ENCODE measurements at regions not wholly inside any gene's neighbourhood (a gene's known extent, or its start where the extent isn't known, plus 50 kb on each side); places are given as distances from the start of the nearest gene placed in this dataset.

DNA sequence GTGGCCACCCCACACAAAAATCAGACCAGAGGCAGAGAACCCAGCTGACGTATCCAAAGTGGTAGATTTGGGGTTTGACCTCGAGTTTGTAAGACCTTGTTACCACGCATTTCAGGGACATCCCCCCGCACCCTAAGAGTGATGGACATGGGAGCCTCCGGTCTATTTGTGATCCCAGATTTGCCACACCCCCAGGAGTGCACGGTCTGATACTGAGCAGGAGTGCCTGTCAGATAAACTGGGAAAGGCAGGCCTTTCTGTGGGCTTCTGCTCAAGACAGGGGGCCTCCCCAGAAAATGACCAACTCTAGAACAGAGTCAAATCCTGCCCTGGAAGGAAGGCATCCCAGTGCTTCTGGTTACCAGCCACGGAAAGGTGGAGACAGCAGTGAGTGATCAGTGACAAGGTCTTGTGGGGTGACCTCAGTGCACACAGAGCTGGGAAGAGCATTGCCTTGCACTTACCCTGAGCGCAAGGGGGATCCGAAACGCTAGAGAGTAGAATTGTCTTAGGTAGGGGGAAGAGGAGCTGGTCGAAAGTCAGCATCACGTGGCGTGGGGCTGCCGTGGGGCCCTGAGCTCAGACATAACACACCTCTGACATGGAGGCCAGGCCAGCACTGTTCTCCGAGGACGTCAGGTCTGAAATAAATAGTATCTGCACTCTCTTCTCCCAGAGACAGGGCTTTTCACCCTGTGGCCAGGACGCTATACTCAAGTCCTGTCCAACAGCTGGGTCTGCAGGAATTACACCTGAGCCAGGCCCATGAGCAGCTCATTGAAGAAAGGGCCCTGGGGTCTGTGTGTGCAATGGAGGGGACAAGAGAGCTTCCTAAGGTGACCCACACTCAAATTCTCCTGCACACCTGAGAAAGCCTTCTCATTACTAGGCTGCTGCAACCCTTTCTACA is 242.4 kb upstream of the SALL3 start:
- Histone ChIP-seq H3K4me2 (ENCODE audit: insufficient read depth, low read length, poor library complexity, severe bottlenecking) (no peak overlapping the region), H3K79me1 (ENCODE audit: low read depth, low read length) (no peaks in the 10 kb centered on the region), H3K4ac (ENCODE audit: low read length) (no peak overlapping the region), H3K4me3 (ENCODE audit: low read length in 2 of 2) (no peak overlapping the region), H3K27me3 (ENCODE audit: control insufficient read depth in 3 of 3, insufficient read depth in 3 of 3, low read depth in 1 of 3, low read length in 3 of 3) (no peaks in the 10 kb centered on the region), H3K23ac (ENCODE audit: low read depth, low read length, poor library complexity) (no peak overlapping the region), H2BK15ac (ENCODE audit: low read length) (no peak overlapping the region), H3K9ac (ENCODE audit: low read depth, low read length, poor library complexity) (no peak overlapping the region), H4K8ac (ENCODE audit: low read depth, low read length) (no peak overlapping the region), H3K18ac (ENCODE audit: low read length) (peak overlapping the region; percentile 27), H4K91ac (ENCODE audit: low read depth, low read length, poor library complexity) (no peak overlapping the region), H3K4me1 (ENCODE audit: control insufficient read depth in 2 of 2, insufficient read depth in 1 of 2, low read depth in 1 of 2, low read length in 2 of 2) (peaks cover 0 to 2% of the 10 kb centered on the region in 2 donors), H3K14ac (ENCODE audit: low read length) (no peak overlapping the region), H2BK120ac (ENCODE audit: low read depth, low read length) (no peak overlapping the region), H2AK5ac (ENCODE audit: low read depth, low read length) (no peak overlapping the region), H2BK5ac (ENCODE audit: low read length) (no peak overlapping the region), H3K36me3 (replicated peaks in 1 of 2; ENCODE audit: control insufficient read depth in 2 of 2, insufficient read depth in 2 of 2, low read length in 2 of 2) (no peaks in the 10 kb centered on the region), H3K9me3 (replicated peaks in 1 of 2; ENCODE audit: control insufficient read depth in 2 of 2, insufficient read depth in 1 of 2, low read depth in 1 of 2, low read length in 2 of 2) (peaks cover 0 to 3% of the 10 kb centered on the region in 2 donors), H3K27ac (replicated peaks; ENCODE audit: low read length) (no peak overlapping the region), H2BK12ac (ENCODE audit: low read length) (no peak overlapping the region), H2AFZ (ENCODE audit: low read length) (no peak overlapping the region)
- DNase-seq (ENCODE audit: low spot score): no peak
- no CpG with 5 or more reads among the region's 17 CpGs for WGBS, 2 donors (ENCODE audit: extremely low coverage in 2 of 2, insufficient read length in 2 of 2, insufficient replicate concordance in 1 of 2)

DNA sequence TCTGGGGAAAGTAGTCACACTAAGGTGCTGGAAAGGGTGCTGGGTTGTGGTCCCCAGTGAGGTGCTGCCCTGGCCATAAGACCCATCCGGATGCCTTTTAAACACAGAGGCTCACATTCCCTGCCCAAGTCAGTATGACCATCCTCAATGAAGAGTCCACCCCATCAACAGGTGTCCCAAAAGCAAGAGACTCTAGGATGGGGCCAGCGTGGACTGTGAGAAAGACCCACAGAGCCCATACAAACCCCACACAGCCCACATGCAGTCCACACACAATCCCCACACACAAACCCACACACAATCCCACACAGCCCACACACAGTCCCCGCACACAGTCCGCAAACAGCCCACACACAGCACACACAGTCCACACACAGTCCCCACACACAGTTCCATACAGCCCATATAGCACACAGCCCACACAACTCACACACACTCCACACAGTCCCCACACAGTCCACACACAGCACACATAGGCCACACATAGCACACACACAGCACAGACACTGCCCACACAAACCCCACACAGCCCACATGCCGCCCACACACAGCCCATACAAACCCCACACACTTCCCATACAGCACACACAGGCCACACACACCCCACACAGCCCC is 241.4 kb upstream of the SALL3 start:
- H3K79me1 ChIP-seq (ENCODE audit: low read depth, low read length): no peaks in the 10 kb centered on the region
- no peak overlapping the region for H2AK5ac ChIP-seq (ENCODE audit: low read depth, low read length)
- H3K9me3 ChIP-seq (replicated peaks in 1 of 2; ENCODE audit: control insufficient read depth in 2 of 2, insufficient read depth in 1 of 2, low read depth in 1 of 2, low read length in 2 of 2): peaks cover 0 to 3% of the 10 kb centered on the region in 2 donors
- H2BK15ac ChIP-seq (ENCODE audit: low read length): peak overlapping the region; percentile 35
- H3K36me3 ChIP-seq (replicated peaks in 1 of 2; ENCODE audit: control insufficient read depth in 2 of 2, insufficient read depth in 2 of 2, low read length in 2 of 2): no peaks in the 10 kb centered on the region
- peak overlapping the region; percentile 98 for H4K8ac ChIP-seq (ENCODE audit: low read depth, low read length)
- no peak overlapping the region for H2AFZ ChIP-seq (ENCODE audit: low read length)
- DNase-seq (ENCODE audit: low spot score): no peak
- H3K4ac ChIP-seq (ENCODE audit: low read length): no peak overlapping the region
- H3K23ac ChIP-seq (ENCODE audit: low read depth, low read length, poor library complexity): peak overlapping the region; percentile 89
- no peak overlapping the region for H2BK120ac ChIP-seq (ENCODE audit: low read depth, low read length)
- WGBS, 2 donors (ENCODE audit: extremely low coverage in 2 of 2, insufficient read length in 2 of 2, insufficient replicate concordance in 1 of 2): no CpG with 5 or more reads among the region's 5 CpGs
- H3K18ac ChIP-seq (ENCODE audit: low read length): peak overlapping the region; percentile 41
- no peak overlapping the region for H3K14ac ChIP-seq (ENCODE audit: low read length)
- H2BK12ac ChIP-seq (ENCODE audit: low read length): no peak overlapping the region
- H3K4me3 ChIP-seq (ENCODE audit: low read length in 2 of 2): peak overlapping the region in 1 of 2 donors; percentile 69
- H3K4me2 ChIP-seq (ENCODE audit: insufficient read depth, low read length, poor library complexity, severe bottlenecking): no peak overlapping the region
- H3K27ac ChIP-seq (replicated peaks; ENCODE audit: low read length): no peak overlapping the region
- peak overlapping the region; percentile 36 for H3K9ac ChIP-seq (ENCODE audit: low read depth, low read length, poor library complexity)
- H2BK5ac ChIP-seq (ENCODE audit: low read length): no peak overlapping the region
- H4K91ac ChIP-seq (ENCODE audit: low read depth, low read length, poor library complexity): peak overlapping the region; percentile 77
- no peaks in the 10 kb centered on the region for H3K27me3 ChIP-seq (ENCODE audit: control insufficient read depth in 3 of 3, insufficient read depth in 3 of 3, low read depth in 1 of 3, low read length in 3 of 3)
- H3K4me1 ChIP-seq (ENCODE audit: control insufficient read depth in 2 of 2, insufficient read depth in 1 of 2, low read depth in 1 of 2, low read length in 2 of 2): peaks cover 0 to 2% of the 10 kb centered on the region in 2 donors

DNA sequence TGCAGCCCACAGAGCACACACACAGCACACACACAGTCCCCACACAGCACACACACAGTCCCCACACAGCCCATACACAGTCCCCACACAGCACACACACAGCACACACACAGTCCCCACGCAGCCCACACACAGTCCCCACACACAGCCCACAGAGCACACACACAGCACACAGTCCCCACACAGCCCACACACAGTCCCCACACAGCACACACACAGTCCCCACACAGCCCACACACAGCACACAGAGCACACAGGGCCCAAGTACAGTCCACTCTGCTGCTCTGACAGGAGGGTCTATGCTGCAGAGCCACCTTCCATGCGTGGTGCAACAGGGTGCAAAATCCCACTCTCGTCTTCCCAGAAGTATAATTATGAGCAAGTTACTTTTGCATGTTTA is 240.5 kb upstream of the SALL3 start:
- peaks cover 0 to 3% of the 10 kb centered on the region in 2 donors for H3K9me3 ChIP-seq (replicated peaks in 1 of 2; ENCODE audit: control insufficient read depth in 2 of 2, insufficient read depth in 1 of 2, low read depth in 1 of 2, low read length in 2 of 2)
- H2BK5ac ChIP-seq (ENCODE audit: low read length): no peak overlapping the region
- H2BK12ac ChIP-seq (ENCODE audit: low read length): no peak overlapping the region
- H3K4me3 ChIP-seq (ENCODE audit: low read length in 2 of 2): peak overlapping the region in 1 of 2 donors; percentile 70
- H3K18ac ChIP-seq (ENCODE audit: low read length): peak overlapping the region; percentile 75
- H4K91ac ChIP-seq (ENCODE audit: low read depth, low read length, poor library complexity): no peak overlapping the region
- no peak overlapping the region for H3K27ac ChIP-seq (replicated peaks; ENCODE audit: low read length)
- no peak overlapping the region for H3K4me2 ChIP-seq (ENCODE audit: insufficient read depth, low read length, poor library complexity, severe bottlenecking)
- H3K4me1 ChIP-seq (ENCODE audit: control insufficient read depth in 2 of 2, insufficient read depth in 1 of 2, low read depth in 1 of 2, low read length in 2 of 2): peaks cover 0 to 2% of the 10 kb centered on the region in 2 donors
- H3K9ac ChIP-seq (ENCODE audit: low read depth, low read length, poor library complexity): no peak overlapping the region
- peak overlapping the region; percentile 54 for H4K8ac ChIP-seq (ENCODE audit: low read depth, low read length)
- H2BK120ac ChIP-seq (ENCODE audit: low read depth, low read length): no peak overlapping the region
- H2AFZ ChIP-seq (ENCODE audit: low read length): no peak overlapping the region
- DNase-seq (ENCODE audit: low spot score): no peak
- H3K14ac ChIP-seq (ENCODE audit: low read length): peak overlapping the region; percentile 89
- no peak overlapping the region for H2BK15ac ChIP-seq (ENCODE audit: low read length)
- H3K79me1 ChIP-seq (ENCODE audit: low read depth, low read length): no peaks in the 10 kb centered on the region
- no peaks in the 10 kb centered on the region for H3K36me3 ChIP-seq (replicated peaks in 1 of 2; ENCODE audit: control insufficient read depth in 2 of 2, insufficient read depth in 2 of 2, low read length in 2 of 2)
- no peak overlapping the region for H3K4ac ChIP-seq (ENCODE audit: low read length)
- WGBS, 2 donors (ENCODE audit: extremely low coverage in 2 of 2, insufficient read length in 2 of 2, insufficient replicate concordance in 1 of 2): no CpG with 5 or more reads among the region's 3 CpGs
- H3K27me3 ChIP-seq (ENCODE audit: control insufficient read depth in 3 of 3, insufficient read depth in 3 of 3, low read depth in 1 of 3, low read length in 3 of 3): no peaks in the 10 kb centered on the region
- H3K23ac ChIP-seq (ENCODE audit: low read depth, low read length, poor library complexity): peak overlapping the region; percentile 89
- H2AK5ac ChIP-seq (ENCODE audit: low read depth, low read length): no peak overlapping the region

Data from neuronal stem cell (in vitro differentiated cells).